ENCODE measurements at regions not wholly inside any gene's neighbourhood (a gene's known extent, or its start where the extent isn't known, plus 50 kb on each side); places are given as distances from the start of the nearest gene placed in this dataset.

GRCh38 chr6:1037430-1038202 lies 274.3 kb upstream of the FOXQ1 start:
- DNase-seq (ENCODE audit: low read depth) = no peak

- DNase-seq (ENCODE audit: low read depth) = no peak
These were observed 276.5 kb upstream of the FOXQ1 start for GRCh38 chr6:1035401-1035800.

GRCh38 chr6:1031720-1032119 lies 280.2 kb upstream of the FOXQ1 start:
- DNase-seq (ENCODE audit: low read depth) = no peak

- DNase-seq (ENCODE audit: low read depth) = no peak
These were observed 282.8 kb upstream of the FOXQ1 start for GRCh38 chr6:1029141-1029540.

GRCh38 chr6:1028723-1029122 lies 283.2 kb upstream of the FOXQ1 start:
- DNase-seq (ENCODE audit: low read depth) = no peak

GRCh38 chr6:1027795-1028569 lies 283.9 kb upstream of the FOXQ1 start:
- DNase-seq (ENCODE audit: low read depth) = peak; percentile 7

GRCh38 chr6:1027109-1027794 lies 284.6 kb upstream of the FOXQ1 start:
- DNase-seq (ENCODE audit: low read depth) = peak; percentile 89

- no peak for DNase-seq (ENCODE audit: low read depth)
These were observed 286.1 kb upstream of the FOXQ1 start for GRCh38 chr6:1025821-1026220.

GRCh38 chr6:1024587-1024986 lies 287.3 kb upstream of the FOXQ1 start:
- peak; percentile 85 for DNase-seq (ENCODE audit: low read depth)

- no peak for DNase-seq (ENCODE audit: low read depth)
These were observed 287.7 kb upstream of the FOXQ1 start for GRCh38 chr6:1024161-1024560.

- no peak for DNase-seq (ENCODE audit: low read depth)
These were observed 288.7 kb upstream of the FOXQ1 start for GRCh38 chr6:1023229-1023628.

- DNase-seq (ENCODE audit: low read depth) = no peak
These were observed 289.2 kb upstream of the FOXQ1 start for GRCh38 chr6:1022719-1023118.

GRCh38 chr6:1020837-1021236 lies 291.1 kb upstream of the FOXQ1 start:
- no peak for DNase-seq (ENCODE audit: low read depth)

GRCh38 chr6:1020133-1020532 lies 291.8 kb upstream of the FOXQ1 start:
- DNase-seq (ENCODE audit: low read depth) = no peak

- DNase-seq (ENCODE audit: low read depth) = no peak
These were observed 293.9 kb upstream of the FOXQ1 start for GRCh38 chr6:1018041-1018440.

- no peak for DNase-seq (ENCODE audit: low read depth)
These were observed 295.3 kb upstream of the FOXQ1 start for GRCh38 chr6:1016329-1017302.

GRCh38 chr6:1015825-1016224 lies 296.1 kb upstream of the FOXQ1 start:
- peak; percentile 43 for DNase-seq (ENCODE audit: low read depth)

GRCh38 chr6:1014431-1014807 lies 297.5 kb upstream of the FOXQ1 start:
- no peak for DNase-seq (ENCODE audit: low read depth)

GRCh38 chr6:1013656-1014430 lies 298.1 kb upstream of the FOXQ1 start:
- DNase-seq (ENCODE audit: low read depth) = no peak

- DNase-seq (ENCODE audit: low read depth) = no peak
These were observed 302.8 kb upstream of the FOXQ1 start for GRCh38 chr6:1009103-1009502.

Measured in HT1080 (cell line).